ENCODE measurements at regions not wholly inside any gene's neighbourhood (a gene's known extent, or its start where the extent isn't known, plus 50 kb on each side); places are given as distances from the start of the nearest gene placed in this dataset.

DNA sequence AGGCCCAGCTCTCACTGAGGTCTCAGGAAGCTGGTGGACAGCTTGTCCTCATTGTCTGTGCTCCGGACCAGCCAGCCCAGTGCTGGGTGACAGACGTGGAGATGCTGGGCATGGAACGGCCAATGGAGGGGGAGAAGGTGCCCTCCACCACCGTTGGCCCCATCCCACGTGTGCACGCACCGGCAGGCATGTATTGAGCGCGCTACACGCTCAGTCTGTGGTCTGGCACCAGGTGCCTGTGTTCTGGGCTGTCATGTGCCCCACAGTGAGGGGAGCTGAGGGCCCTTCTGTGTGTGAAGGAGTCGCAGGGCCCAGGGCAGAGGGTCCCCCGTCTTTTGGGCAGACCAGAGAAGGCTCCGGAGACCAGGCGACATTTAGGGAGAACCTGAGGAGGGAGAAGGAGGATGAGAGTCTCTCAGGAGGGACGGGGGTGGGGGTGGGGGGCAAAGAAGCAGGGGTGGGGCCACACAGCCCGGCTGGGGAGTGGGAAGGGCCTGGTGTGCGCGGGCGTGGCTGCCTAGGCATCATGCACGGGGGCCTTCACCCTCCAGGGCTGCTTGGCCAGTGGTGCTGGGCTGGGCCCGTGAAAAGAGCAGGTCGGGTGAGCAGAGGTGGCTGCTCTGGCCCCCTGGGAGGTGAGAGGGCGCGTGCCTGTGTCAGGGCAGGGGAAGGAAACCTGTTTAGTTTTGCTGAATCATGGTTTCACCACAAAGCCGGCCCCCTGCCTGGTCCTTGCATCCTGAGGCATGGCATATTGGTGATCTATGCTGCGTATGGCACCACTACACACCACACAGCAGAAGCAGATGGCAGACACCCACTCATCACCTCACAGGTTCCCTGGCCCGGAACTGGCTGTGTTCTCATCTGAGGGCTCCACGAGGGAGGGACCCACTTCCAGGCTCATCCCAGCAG lies 86.7 kb upstream of the TTC34 start:
- DNase-seq (ENCODE audit: low spot score) = no peak

DNA sequence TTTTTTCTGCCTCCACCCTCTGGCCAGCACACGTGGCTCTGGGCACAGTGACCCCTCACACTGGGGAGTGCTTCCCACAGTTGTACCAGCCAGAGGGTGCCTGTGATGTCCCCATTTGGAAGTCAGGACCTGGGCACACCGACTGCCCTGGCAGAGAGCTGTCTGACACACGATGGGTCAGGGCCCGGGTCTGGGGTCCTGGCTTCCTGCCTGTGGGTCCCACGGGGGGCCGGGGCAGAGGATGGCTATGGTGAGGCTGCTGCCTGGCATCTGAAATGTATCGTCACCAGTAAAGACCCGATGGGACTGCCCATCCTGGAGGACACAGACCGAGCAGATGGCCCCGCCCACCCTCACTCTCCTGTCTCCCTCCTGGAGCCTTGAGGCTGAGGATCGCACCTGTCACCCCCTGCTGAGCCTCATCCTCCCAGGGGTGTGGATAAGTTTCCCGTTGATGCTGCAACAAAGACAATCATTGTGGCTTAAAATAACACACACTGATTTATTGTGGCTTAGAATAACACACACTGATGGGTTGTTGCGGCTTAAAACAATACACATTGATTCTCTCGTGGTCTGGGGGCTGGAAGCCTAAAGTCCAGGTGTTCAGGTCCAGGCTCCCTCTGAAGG lies 88.8 kb upstream of the TTC34 start:
- no peak for DNase-seq (ENCODE audit: low spot score)

DNA sequence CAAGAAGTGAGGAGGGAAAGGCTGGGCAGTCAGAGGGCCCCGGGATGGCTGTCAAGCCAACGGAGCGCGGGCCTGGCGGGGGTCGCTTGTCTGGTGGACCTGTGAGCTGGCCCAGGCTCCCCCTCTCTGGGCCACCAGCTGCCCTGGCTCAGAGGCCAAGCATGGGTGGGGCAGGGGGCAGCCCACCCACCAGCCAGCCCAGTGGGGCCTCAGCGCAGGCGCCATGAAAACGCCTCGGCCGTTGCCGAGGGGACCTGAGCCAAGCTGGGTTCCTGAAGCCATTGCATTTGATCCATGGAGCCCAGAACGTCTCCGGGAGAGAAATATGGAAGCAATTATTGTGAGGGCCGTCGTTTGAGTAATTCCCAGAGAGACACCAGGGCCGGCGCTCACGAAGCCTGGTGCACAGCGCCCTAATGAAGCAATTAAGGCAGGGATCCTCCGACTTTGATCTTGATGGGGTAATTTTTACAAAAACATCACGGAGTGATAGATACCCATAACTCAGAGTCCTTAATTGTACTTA lies 90.5 kb upstream of the TTC34 start:
- no peak for DNase-seq (ENCODE audit: low spot score)

DNA sequence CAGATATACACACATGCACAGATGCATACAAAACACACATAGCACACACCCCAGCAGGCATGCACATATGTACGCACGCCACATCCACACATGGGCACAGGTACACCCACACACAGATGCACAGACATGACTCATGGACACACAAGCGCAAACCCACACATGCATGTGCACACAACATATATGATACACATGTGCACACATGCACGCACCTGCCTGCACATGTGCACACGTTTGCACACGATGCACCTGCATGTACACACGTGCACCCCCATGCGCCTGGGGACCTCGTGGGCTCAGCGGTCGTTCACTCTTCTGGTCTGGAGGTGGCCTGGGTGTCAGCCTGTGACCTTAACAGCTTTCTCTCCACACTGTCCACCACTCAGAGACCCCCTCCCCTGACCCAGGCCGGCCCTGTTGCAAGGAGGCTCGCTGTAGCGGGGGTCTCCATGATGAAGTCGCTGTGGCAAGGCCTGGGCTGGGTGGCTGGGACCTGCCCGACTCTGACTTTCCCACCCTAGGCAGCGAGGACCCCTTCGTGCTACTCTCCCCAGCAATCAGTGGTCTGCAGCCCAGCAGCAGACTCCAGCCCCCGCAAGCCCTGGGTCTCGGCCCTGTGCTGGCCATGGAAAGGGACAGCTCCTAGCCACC lies 92.1 kb upstream of the TTC34 start:
- DNase-seq (ENCODE audit: low spot score) = no peak

DNA sequence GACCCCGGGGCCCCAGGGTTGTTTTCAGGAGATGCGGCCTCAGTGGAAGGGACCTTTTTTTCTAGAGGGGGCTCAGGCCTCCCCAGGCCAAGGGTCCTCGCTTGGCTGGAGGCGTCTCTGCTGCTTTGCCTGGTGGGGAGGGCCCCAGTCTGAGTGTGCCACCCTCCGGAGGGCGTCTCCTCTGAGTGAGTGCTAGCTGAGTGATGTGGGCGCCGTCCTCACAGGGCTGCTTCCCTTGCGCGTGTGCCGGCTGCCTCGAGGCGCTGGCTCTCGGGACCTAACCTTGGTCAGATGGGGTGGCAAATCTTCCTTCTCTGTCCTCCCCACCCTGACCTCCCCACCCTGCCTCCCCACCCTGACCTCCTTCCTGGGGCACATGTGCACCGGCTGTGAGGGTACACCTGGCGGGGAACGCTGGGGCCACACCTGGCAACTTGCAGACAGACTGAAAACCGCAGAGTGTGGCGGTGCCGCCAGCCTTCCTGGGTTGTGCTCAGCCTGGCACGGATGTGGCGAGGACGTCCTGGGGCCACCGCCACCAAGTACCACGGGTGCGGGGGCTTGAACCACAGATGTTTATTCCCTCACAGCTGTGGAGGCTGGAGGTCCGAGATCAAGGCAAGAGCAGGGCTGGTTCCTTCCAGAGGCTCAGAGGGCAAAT lies 93.0 kb upstream of the TTC34 start:
- peak; percentile 43 for DNase-seq (ENCODE audit: low spot score)

DNA sequence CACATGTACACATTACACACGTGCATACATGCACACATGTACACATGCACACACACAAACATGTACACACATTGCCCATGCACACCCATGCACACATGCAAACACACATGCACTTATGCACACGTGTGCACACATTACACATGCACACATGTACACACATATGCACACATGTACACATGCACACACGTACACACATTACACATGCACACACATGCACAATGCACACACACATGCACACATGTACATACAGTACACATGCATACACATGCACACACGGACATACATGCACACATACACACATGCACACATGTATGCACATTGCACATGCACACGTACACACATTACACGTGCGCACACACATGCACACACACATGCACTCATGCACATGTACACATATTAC lies 95.3 kb upstream of the TTC34 start:
- no peak for DNase-seq (ENCODE audit: low spot score)

DNA sequence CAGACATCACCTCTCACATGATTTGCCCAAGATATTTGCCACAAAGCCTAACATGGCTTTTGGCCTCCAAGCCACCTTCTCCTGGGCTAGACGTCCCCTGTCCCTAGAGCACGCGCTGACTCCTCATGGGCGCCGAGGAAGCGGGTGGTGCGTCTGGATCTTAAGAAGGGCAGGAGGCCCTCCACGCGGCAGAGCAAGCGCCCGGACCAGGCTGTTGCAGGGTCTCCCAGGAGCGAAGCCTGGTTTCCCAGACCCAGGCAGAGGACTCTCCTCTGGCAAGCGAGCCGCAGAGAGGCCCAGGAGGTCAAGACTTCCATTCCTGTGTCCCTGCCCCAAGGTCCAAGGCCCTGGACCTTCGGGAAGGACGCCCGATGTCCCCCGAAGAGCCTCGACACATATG lies 101.7 kb upstream of the TTC34 start:
- no peak for DNase-seq (ENCODE audit: low spot score)

DNA sequence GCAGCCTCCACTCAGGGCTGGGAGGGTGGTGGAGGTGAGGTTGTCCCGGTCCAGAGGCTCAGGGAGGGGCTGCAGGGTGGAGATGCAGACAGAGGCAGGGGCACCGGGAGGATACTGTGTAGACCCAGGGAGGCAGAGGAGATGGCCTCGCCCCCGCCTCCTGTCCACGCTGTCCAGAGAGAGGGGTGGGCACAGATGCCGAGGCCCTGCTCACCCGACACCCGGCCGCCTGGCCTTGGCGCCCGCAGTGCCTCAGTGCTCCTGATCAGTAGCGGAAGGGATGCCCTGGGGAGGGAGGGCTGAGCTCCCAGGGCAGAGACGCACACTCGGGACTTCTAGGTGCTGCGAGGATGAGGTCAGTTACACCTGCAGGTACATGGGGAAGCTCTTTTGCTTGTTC lies 102.7 kb upstream of the TTC34 start:
- DNase-seq (ENCODE audit: low spot score) = no peak

DNA sequence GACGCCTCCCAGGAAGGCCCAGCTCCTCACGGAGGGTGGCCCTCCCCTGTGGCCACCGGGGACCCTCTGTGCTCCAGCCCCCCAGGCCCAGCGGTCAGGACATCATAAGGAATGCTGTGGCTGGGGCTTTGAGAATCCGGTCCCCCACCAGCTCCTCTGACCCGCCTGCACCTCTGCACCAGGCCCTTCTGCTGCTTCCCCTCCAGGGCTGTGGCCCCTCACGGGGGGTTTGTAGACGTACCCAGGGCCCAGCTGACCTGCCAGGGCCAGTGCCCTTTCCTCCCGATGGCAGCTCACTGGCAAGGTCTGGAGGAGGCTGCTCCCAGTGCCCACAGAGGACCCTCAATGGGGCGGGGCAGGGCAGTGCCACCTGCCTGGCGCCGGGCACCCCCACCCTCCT lies 103.9 kb upstream of the TTC34 start:
- DNase-seq (ENCODE audit: low spot score) = no peak

DNA sequence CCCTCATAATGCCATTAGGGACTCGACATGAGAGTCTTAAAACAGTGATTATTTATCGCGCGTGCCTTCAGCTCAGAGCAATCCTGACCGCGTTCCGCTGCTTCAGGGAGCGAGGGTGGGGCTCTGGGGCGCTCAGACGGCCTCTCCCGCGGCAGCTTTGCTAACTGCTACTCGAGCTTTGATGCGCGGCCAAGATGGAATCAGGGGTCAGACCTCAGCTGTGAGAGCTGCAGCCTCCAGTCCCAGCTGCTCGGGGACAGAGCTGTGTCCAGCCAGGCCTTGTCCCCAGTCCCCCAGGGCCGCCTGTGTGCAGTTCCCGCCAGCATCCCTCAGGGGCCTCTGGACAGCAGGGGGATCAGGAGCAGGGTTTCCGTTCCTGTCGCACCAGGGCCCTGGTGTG lies 104.6 kb upstream of the TTC34 start:
- DNase-seq (ENCODE audit: low spot score) = no peak

DNA sequence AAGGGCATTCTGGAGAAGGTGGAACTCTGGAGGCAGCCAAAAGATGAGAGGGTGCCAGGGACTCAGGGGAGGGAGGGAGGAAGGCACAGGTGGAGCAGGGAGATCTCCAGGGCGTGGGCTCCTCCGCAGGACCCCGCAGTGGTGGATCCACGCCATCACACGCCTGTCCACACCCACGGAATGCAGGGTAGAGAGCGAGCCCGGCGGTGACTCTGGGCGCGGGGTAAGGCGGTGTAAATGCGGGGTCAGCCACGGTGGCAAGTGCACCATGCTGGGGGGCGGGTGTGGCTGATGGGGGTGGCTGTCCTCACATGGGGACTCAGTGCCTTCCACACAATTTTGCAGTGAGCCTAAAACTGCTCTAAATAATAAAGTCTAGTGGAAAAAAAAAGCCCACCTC lies 105.1 kb upstream of the TTC34 start:
- DNase-seq (ENCODE audit: low spot score) = no peak

DNA sequence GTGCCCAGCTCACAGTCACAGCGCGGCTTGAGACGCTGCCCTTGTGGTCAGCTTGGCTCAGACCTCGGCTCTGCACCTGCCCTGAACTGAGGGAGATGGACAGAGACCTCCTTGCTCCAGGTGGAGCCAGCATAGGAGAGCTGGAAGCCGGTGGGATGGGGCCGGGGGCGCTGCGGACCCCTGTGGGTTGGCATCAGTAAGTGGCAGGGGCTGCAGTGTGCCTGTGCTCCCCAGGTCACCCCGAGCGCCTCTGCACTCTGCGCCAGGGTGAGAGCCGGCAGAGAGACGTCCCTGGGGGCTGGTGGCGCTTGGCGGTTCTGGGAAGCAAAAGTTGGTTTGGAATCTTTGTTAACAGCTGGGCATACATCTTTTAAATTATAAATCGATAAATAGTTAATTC lies 105.6 kb upstream of the TTC34 start:
- DNase-seq (ENCODE audit: low spot score) = no peak

DNA sequence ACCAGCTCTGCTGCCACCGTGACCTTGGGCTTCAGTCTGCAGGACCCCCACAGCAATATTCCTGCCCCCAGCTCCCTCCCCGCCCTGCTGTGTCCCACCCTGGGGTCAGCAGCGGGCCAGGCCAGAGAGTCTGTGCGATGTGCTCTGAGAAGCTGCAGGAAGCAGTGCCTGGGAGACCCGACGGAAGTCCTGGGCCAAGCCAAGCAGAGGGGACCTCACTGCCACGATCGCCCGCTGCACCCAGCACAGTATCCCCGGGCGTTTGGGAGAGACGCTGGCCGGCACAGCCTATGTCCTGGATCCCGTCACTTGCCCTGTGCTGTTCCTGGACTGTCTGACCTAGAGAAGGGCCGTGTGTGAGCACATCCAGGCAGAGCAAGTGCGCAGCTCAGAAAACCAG lies 106.6 kb upstream of the TTC34 start:
- no peak for DNase-seq (ENCODE audit: low spot score)

DNA sequence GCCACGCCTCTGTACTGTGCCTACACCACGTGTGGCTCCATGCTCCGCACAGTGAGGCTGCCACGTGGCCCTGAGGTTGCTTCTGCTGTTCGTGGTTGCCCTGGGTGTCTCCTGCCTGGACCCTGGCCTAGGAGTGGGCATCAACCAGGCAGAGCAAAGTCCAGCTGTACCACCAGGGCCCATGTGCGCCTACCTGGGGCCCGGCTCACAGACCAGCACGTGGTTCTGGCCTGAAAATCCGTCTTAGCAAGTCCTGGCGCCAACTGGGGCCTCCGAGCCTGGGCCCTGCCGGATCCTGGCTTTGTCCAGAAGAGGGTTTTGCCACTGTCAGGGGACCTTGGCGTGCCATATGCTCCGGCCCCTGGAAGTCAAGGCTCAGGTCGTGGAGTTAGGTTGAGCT lies 107.1 kb upstream of the TTC34 start:
- DNase-seq (ENCODE audit: low spot score) = no peak

DNA sequence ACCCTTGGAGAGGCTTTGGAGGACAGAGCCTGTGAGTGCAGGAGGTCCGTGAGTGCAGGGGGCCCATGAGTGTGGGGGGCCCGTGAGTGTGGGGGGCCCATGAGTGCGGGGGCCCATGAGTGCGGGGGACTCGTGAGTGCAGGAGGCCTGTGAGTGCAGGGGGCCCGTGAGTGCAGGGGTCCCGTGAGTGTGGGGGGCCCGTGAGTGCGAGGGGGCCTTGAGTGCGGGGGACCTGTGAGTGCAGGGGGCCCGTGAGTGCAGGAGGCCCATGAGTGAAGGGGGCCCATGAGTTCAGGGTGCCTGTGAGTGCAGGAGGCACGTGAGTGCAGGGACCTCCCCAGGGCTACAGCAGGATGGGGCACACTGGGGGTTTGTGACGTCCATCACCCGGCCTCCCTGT lies 108.3 kb upstream of the TTC34 start:
- DNase-seq (ENCODE audit: low spot score) = no peak

DNA sequence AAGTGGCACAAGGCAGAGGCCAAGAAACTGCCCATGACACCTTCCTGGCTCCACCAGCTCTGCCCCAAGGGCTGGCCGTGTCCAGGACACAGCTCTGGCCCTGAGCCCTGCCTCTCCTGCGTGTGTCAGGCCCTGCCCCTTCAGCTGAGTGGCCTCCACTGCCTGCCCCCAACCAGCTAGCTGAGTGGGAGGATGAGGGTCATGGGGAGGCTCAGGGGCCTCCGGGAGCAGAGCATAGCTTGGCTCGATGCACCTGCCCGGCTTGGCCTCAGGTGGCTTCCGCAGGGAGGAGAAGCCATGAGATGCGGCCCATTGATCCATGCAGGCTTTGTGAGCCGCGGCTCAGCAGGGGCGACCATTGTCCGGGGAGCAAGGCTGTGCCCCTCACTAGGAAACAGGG lies 108.7 kb upstream of the TTC34 start:
- DNase-seq (ENCODE audit: low spot score) = no peak

DNA sequence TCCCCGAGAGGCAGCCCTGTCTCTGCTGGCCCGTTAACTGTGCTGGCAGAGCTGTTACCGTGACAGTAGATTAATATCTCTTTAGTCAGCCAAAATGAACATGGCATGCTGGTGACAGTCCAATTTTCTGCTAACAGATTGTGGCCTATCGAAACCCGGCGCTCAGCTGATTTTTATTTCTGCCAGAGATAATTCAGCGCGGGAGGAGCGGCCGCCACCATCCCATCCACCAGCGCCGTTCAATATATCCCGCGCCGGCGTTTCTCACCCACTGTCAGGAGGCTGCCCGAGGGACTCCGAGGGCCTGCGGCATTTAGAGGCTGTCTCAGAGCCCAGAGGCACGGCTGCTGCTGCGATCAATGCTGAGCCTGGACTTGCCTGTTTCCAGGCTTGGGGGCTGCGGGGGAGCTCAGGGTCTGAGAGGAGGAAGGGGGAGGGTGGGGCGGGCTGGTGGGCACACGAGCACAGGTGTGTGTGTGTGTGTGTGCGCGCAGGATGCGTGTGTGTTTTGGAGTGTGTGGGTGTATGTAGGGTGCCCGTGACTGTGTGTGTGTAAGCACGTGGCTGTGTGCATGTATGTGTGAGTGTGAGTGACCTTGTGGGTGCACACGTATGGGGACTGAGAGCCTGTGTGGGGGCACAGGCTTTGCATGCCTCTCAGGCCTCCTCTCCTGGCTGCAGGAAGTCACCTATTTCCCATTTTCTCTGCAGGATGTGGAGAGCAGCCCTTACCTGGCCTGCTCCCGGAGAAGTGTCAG lies 109.7 kb upstream of the ACTRT2 start:
- DNase-seq (ENCODE audit: low spot score) = no peak

DNA sequence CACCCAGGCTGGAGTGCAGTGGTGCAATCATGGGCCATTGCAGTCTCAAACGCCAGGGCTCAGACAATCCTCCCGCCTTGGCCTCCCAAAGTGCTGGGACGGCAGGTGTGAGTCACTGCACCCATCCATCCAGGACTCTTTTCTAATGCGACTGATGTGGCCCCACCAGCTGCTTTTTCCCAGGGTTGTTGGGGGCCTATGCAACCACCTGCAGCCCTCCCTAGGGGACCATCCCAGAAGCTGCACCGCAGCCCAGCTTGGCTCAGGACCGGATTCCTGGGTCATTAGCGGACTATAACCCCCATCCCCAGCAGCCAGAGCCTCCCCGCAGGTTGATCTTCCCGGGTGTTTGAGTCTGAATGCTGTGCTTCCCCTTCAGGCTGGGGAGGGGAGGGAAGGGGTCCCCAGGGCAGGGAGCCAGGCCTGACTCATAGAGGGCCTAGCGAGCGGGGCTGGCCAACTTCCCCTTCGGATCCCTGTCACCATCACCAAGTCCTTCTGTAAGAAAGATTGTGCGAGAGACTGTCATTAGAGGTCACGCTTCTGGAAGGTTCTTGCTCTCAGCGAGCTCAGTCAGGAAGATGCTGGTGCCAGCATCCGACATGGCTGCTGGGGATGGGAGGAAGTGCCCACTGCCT lies 108.7 kb upstream of the ACTRT2 start:
- DNase-seq (ENCODE audit: low spot score) = no peak

DNA sequence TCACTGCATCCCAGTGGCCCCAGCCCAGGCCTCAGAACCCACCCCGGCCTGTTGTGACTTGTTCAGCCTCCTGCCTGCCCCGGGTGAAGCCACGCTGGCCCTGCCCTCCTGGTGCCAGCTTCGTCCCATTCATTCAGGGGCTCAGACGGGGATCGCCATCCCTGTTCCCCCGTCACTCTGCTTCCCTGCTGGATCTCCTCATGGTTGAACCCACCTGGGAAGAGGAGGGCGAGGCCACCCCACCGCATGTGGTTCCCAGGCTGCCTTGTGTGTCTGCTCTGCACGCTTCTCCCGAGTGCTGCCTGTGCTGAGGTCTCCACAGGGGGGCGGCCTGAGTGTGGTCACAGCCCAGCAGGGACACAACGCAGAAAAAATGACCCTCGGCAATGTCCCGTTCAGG lies 108.2 kb upstream of the ACTRT2 start:
- DNase-seq (ENCODE audit: low spot score) = no peak

DNA sequence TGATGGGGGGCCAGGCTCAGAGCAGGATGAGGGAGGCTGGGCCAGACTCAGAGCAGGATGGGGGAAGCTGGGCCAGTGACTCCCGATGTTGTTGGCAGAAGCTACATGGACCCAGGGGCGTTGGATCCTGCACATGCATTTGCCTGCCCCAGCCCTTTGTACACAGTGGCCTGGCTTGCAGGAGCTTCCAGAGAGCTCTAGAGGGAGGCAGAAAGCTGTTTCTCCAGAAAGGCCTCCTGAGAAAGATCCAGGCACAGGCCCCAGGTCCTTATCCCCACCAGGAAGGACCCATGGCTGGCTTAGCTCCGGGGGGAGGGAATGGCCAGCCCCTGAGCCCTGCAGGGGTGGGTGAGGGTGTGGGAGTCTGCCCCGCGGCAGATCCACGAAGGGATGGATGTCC lies 106.6 kb upstream of the ACTRT2 start:
- no peak for DNase-seq (ENCODE audit: low spot score)

DNA sequence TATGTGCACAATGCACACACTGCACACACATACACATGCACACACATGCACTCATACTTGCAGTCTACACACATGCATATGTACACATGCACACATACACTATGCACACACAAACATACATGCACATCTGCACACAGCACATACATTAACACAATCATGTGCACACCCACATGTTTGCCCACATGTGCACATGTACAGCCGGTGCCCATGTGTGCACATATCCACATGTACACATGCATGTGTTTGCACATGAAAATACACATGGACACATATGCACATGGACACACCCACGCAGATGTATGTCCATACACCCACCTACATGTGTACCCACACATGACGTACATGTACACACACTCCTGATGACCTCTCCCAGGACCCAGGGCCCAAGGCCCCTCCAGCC lies 105.1 kb upstream of the ACTRT2 start:
- DNase-seq (ENCODE audit: low spot score) = no peak
